ENCODE measurements at regions not wholly inside any gene's neighbourhood (a gene's known extent, or its start where the extent isn't known, plus 50 kb on each side); places are given as distances from the start of the nearest gene placed in this dataset.

DNA sequence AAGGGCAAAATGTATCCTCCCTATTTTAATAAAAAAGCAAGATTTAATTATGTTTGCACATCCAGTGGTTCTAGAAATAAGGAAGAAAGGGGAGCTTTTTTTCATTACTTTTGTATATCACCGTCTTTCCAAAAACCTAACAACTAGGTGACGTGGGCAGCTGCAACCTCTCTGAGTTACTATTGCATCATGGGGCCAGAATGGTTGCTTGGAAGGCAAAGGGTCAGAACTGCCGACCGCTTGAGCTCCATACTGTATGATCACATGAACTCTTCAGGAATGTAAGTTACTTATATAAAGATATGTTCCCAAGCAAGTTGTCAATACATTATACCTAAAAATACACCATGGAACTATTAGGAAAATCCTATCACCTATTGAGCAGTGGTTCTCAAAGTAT lies 85.6 kb upstream of the HIVEP3 start:
- no peaks in the 10 kb centered on the region for H3K27me3 ChIP-seq
- TF ChIP-seq POLR2A (IDR thresholded peaks at IDR 0.05) (no peak), CTCF (IDR thresholded peaks at IDR 0.05) (no peak)
- H3K36me3 ChIP-seq, result no peaks in the 10 kb centered on the region
- no peak overlapping the region for H3K27ac ChIP-seq
- intact Hi-C loops (cut with DNase I; ENCODE audit: low total_unique reads), result no loop called here
- H3K9me3 ChIP-seq, result no peaks in the 10 kb centered on the region
- H3K4me1 ChIP-seq, result no peaks in the 10 kb centered on the region
- DNase-seq, result no peak
- H3K4me3 ChIP-seq, result no peak overlapping the region

DNA sequence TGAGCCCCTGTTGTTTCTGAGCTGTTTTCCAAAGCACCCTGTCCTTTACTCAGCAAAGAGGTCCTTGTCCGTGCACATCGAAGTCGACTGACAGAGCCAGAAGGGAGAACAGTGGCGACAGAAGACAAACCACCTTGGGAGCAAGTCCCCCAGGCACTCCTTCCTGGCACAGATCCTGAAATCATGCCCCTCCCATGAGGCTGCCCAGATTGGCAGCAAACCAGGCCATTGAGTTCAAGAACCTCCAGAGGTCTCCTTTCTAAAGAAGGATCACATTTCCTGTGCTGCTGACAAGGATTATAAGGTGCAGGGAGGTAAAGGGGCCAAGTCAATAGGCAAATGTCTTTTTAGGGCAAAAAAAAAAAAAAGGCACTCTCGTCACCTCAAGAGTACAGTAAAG lies 84.7 kb upstream of the HIVEP3 start:
- Histone ChIP-seq H3K9me3 (no peaks in the 10 kb centered on the region), H3K36me3 (no peaks in the 10 kb centered on the region), H3K27ac (no peak overlapping the region), H3K27me3 (no peaks in the 10 kb centered on the region), H3K4me3 (no peak overlapping the region), H3K4me1 (no peaks in the 10 kb centered on the region)
- DNase-seq, result no peak
- TF ChIP-seq CTCF (IDR thresholded peaks at IDR 0.05) (no peak), POLR2A (IDR thresholded peaks at IDR 0.05) (no peak)
- intact Hi-C loops (cut with DNase I; ENCODE audit: low total_unique reads), result no loop called here

- intact Hi-C loops (cut with DNase I; ENCODE audit: low total_unique reads), result no loop called here
- H3K4me3 ChIP-seq, result no peak overlapping the region
- H3K9me3 ChIP-seq, result no peaks in the 10 kb centered on the region
- H3K36me3 ChIP-seq, result no peaks in the 10 kb centered on the region
- no peaks in the 10 kb centered on the region for H3K27me3 ChIP-seq
- TF ChIP-seq POLR2A (IDR thresholded peaks at IDR 0.05) (no peak), CTCF (IDR thresholded peaks at IDR 0.05) (no peak)
- H3K4me1 ChIP-seq, result no peaks in the 10 kb centered on the region
- DNase-seq, result no peak
- no peak overlapping the region for H3K27ac ChIP-seq
Observed at GRCh38 chr1:42002220-42002619, 83.5 kb upstream of the HIVEP3 start.

- no peak overlapping the region for H3K27ac ChIP-seq
- H3K4me3 ChIP-seq, result no peak overlapping the region
- H3K27me3 ChIP-seq, result no peaks in the 10 kb centered on the region
- intact Hi-C loops (cut with DNase I; ENCODE audit: low total_unique reads), result no loop called here
- no peak for DNase-seq
- H3K4me1 ChIP-seq, result no peaks in the 10 kb centered on the region
- H3K36me3 ChIP-seq, result no peaks in the 10 kb centered on the region
- TF ChIP-seq POLR2A (IDR thresholded peaks at IDR 0.05), result no peak
- no peak for TF ChIP-seq CTCF (IDR thresholded peaks at IDR 0.05)
- no peaks in the 10 kb centered on the region for H3K9me3 ChIP-seq
Observed at GRCh38 chr1:42000766-42001165, 82.0 kb upstream of the HIVEP3 start.

GRCh38 chr1:41999884-42000283 lies 81.2 kb upstream of the HIVEP3 start:
- intact Hi-C loops (cut with DNase I; ENCODE audit: low total_unique reads), result no loop called here
- TF ChIP-seq CTCF (IDR thresholded peaks at IDR 0.05), result no peak

More at GRCh38 chr1:41999884-42000283, 81.2 kb upstream of the HIVEP3 start:
- Histone ChIP-seq H3K36me3 (no peaks in the 10 kb centered on the region), H3K27me3 (no peaks in the 10 kb centered on the region), H3K4me3 (no peak overlapping the region), H3K4me1 (no peaks in the 10 kb centered on the region), H3K27ac (no peak overlapping the region), H3K9me3 (no peaks in the 10 kb centered on the region)
- DNase-seq, result no peak
